Mesenchymal stem cell (in vitro differentiated cells and primary cell): ENCODE measurements at regions not wholly inside any gene's neighbourhood (a gene's known extent, or its start where the extent isn't known, plus 50 kb on each side); places are given as distances from the start of the nearest gene placed in this dataset.

Source experiments
- DNase-seq: peaks from one replicate; pipeline ENCODE4 v3.0.0-alpha.2; 2013
- H2AFZ ChIP-seq: one replicate; pipeline ENCODE4 v1.6.1; 2013; ENCODE audit warnings: low read depth, mild to moderate bottlenecking, control low read depth, inconsistent platforms, low read length, moderate library complexity
- H2AK5ac ChIP-seq: 2 replicates; pipeline ENCODE4 v1.6.1; 2013; ENCODE audit warnings: low read length, moderate library complexity, mild to moderate bottlenecking, inconsistent platforms; ENCODE audit not compliant: severe bottlenecking
- H2BK120ac ChIP-seq: one replicate; pipeline ENCODE4 v1.6.1; 2013; ENCODE audit warnings: low read depth, mild to moderate bottlenecking, inconsistent platforms, low read length, moderate library complexity
- H2BK12ac ChIP-seq, 2 experiments: one replicate each; pipeline ENCODE4 v1.6.1; 2013; ENCODE audit warnings: inconsistent platforms in 2 of 2, low read length in 2 of 2, mild to moderate bottlenecking in 2 of 2, moderate library complexity in 2 of 2, control low read depth in 1 of 2
- H2BK15ac ChIP-seq: one replicate; pipeline ENCODE4 v1.6.1; 2013; ENCODE audit warnings: mild to moderate bottlenecking, low read depth, inconsistent platforms; ENCODE audit not compliant: poor library complexity, severe bottlenecking
- H2BK5ac ChIP-seq: 2 replicates; pipeline ENCODE4 v1.6.1; 2013; ENCODE audit warnings: low read depth, mild to moderate bottlenecking, low read length, control low read depth, inconsistent platforms; ENCODE audit not compliant: poor library complexity, severe bottlenecking
- H3K14ac ChIP-seq, 2 experiments: one replicate each; pipeline ENCODE4 v1.6.1; 2013; ENCODE audit warnings: inconsistent platforms in 2 of 2, low read length in 2 of 2, control low read depth in 1 of 2, mild to moderate bottlenecking in 1 of 2, moderate library complexity in 1 of 2
- H3K18ac ChIP-seq, 2 experiments: one replicate each; pipeline ENCODE4 v1.6.1; 2013; ENCODE audit warnings: inconsistent platforms in 2 of 2, low read length in 2 of 2, control low read depth in 1 of 2, low read depth in 1 of 2, mild to moderate bottlenecking in 1 of 2
- H3K23ac ChIP-seq, 2 experiments: one replicate each; pipeline ENCODE4 v1.6.1; 2013; ENCODE audit warnings: inconsistent platforms in 2 of 2, low read length in 2 of 2, mild to moderate bottlenecking in 2 of 2, moderate library complexity in 2 of 2, control low read depth in 1 of 2
- H3K27ac ChIP-seq: 2 replicates; pipeline ENCODE4 v1.5.1; 2013; ENCODE audit warnings: mild to moderate bottlenecking, moderate library complexity, low read length, control low read depth, inconsistent platforms; ENCODE audit not compliant: poor library complexity, severe bottlenecking
- H3K27me3 ChIP-seq, 2 experiments: 2 replicates each; pipeline versions ENCODE4 v1.6.1 to v1.7.0; 2013; ENCODE audit warnings: low read length in 2 of 2, mild to moderate bottlenecking in 2 of 2, moderate library complexity in 2 of 2, control low read depth in 1 of 2, inconsistent platforms in 1 of 2; ENCODE audit not compliant: control insufficient read depth in 1 of 2, insufficient read depth in 1 of 2
- H3K36me3 ChIP-seq, 2 experiments: 2 replicates each; pipeline versions ENCODE4 v1.6.1 to v1.7.0; 2013; ENCODE audit warnings: low read length in 2 of 2, control low read depth in 1 of 2, inconsistent platforms in 1 of 2, low read depth in 1 of 2, mild to moderate bottlenecking in 1 of 2; ENCODE audit not compliant: insufficient read depth in 2 of 2, control insufficient read depth in 1 of 2
- H3K4ac ChIP-seq, 2 experiments: one replicate each; pipeline ENCODE4 v1.6.1; 2013; ENCODE audit warnings: inconsistent platforms in 2 of 2, low read length in 2 of 2, mild to moderate bottlenecking in 2 of 2, moderate library complexity in 2 of 2, control low read depth in 1 of 2, low read depth in 1 of 2
- H3K4me1 ChIP-seq: 2 replicates; pipeline ENCODE4 v1.6.1; 2013; ENCODE audit warnings: low read depth, low read length, control low read depth; ENCODE audit not compliant: control insufficient read depth, insufficient read depth
- H3K4me2 ChIP-seq: 2 replicates; pipeline ENCODE4 v1.6.1; 2013; ENCODE audit warnings: low read length, mild to moderate bottlenecking, inconsistent platforms; ENCODE audit not compliant: poor library complexity, severe bottlenecking
- H3K4me3 ChIP-seq, 2 experiments: 2 replicates each; pipeline versions ENCODE4 v1.5.1 to v1.7.0; 2013; ENCODE audit warnings: low read length in 2 of 2, mild to moderate bottlenecking in 2 of 2, control low read depth in 1 of 2, low read depth in 1 of 2; ENCODE audit not compliant: insufficient read depth in 1 of 2
- H3K79me1 ChIP-seq: replicated peaks from 2 replicates; pipeline ENCODE4 v1.6.1; 2013; ENCODE audit warnings: mild to moderate bottlenecking, control low read depth, low read length, inconsistent platforms; ENCODE audit not compliant: poor library complexity, severe bottlenecking
- H3K9ac ChIP-seq: 2 replicates; pipeline ENCODE4 v1.7.0; 2013; ENCODE audit warnings: mild to moderate bottlenecking, low read length, moderate library complexity
- H3K9me3 ChIP-seq: 2 replicates; pipeline ENCODE4 v1.7.0; 2013; ENCODE audit warnings: mild to moderate bottlenecking, low read length; ENCODE audit not compliant: control insufficient read depth
- H4K8ac ChIP-seq: one replicate; pipeline ENCODE4 v1.6.1; 2013; ENCODE audit warnings: inconsistent platforms, mild to moderate bottlenecking, low read length, moderate library complexity
- H4K91ac ChIP-seq: one replicate; pipeline ENCODE4 v1.6.1; 2013; ENCODE audit warnings: mild to moderate bottlenecking, low read length, inconsistent platforms
- WGBS: methylation state at CpG from one replicate; pipeline ENCODE4 v1.1.7; 2013; ENCODE audit warnings: mixed read lengths; 5-methylcytosine and 5-hydroxymethylcytosine counted together

- DNase-seq: no peak
- Histone ChIP-seq H3K4me2 (no peak overlapping the region), H3K4me3 (no peak overlapping the region), H3K14ac (no peak overlapping the region), H3K9me3 (peaks cover 38% of the 10 kb centered on the region), H3K18ac (no peak overlapping the region), H3K27ac (no peak overlapping the region), H3K4ac (no peak overlapping the region), H2BK12ac (no peak overlapping the region), H2AK5ac (no peak overlapping the region), H3K9ac (no peak overlapping the region), H2AFZ (no peak overlapping the region), H4K91ac (no peak overlapping the region), H3K36me3 (no peaks in the 10 kb centered on the region), H3K23ac (no peak overlapping the region), H2BK120ac (no peak overlapping the region), H3K79me1 (no peaks in the 10 kb centered on the region), H2BK15ac (no peak overlapping the region), H3K4me1 (no peaks in the 10 kb centered on the region), H4K8ac (no peak overlapping the region), H2BK5ac (no peak overlapping the region), H3K27me3 (no peaks in the 10 kb centered on the region)
- 37% methylated on average over 2 of the region's 2 CpGs for WGBS
These were observed 223.9 kb downstream of the MFSD1 start for GRCh38 chr3:159025733-159026132.

GRCh38 chr3:159026510-159026909 is 224.7 kb downstream of the MFSD1 start:
- Histone ChIP-seq H4K91ac (peak overlapping the region; percentile 20), H3K4me2 (no peak overlapping the region), H2BK15ac (no peak overlapping the region), H4K8ac (no peak overlapping the region), H2AFZ (no peak overlapping the region), H2BK12ac (no peak overlapping the region), H3K79me1 (no peaks in the 10 kb centered on the region), H3K23ac (no peak overlapping the region), H3K27me3 (no peaks in the 10 kb centered on the region), H3K4me1 (no peaks in the 10 kb centered on the region), H3K9ac (no peak overlapping the region), H2BK120ac (no peak overlapping the region), H3K9me3 (peaks cover 30% of the 10 kb centered on the region), H2AK5ac (no peak overlapping the region), H3K4me3 (no peak overlapping the region), H3K27ac (no peak overlapping the region), H3K14ac (no peak overlapping the region), H3K36me3 (no peaks in the 10 kb centered on the region), H2BK5ac (no peak overlapping the region), H3K4ac (no peak overlapping the region), H3K18ac (no peak overlapping the region)
- WGBS: 94% methylated on average over 1 of the region's 1 CpG
- no peak for DNase-seq

DNA sequence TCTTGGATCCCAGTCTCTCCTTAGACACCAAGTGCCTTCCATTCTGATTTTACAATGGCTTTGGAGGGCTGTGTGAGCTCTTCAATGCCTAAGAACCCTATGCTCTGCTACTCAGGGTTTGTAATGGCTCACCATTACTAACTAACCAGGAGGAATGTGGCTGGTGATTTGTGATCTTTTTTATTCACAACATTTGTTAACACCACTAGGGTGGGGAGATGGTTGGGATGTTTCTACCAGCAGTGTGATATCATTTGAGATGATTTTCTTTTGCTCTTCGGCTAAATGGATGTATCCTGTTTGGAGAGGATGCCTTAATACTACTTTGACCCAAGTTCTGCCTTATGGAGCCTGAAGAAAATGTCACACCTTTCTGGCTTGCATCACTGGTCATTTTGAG is 226.9 kb downstream of the MFSD1 start:
- Histone ChIP-seq H4K91ac (no peak overlapping the region), H3K79me1 (no peaks in the 10 kb centered on the region), H3K23ac (no peak overlapping the region), H3K36me3 (no peaks in the 10 kb centered on the region), H4K8ac (no peak overlapping the region), H3K9me3 (peaks cover 9% of the 10 kb centered on the region), H2BK12ac (no peak overlapping the region), H3K18ac (no peak overlapping the region), H2BK5ac (no peak overlapping the region), H2BK120ac (no peak overlapping the region), H2AFZ (no peak overlapping the region), H2BK15ac (no peak overlapping the region), H3K4ac (no peak overlapping the region), H3K14ac (no peak overlapping the region), H3K4me1 (no peaks in the 10 kb centered on the region), H3K27me3 (no peaks in the 10 kb centered on the region), H3K27ac (no peak overlapping the region), H3K4me3 (no peak overlapping the region), H3K9ac (no peak overlapping the region), H2AK5ac (no peak overlapping the region), H3K4me2 (no peak overlapping the region)
- WGBS: 79% methylated on average over 1 of the region's 1 CpG
- no peak for DNase-seq

- no peak overlapping the region for H2BK120ac ChIP-seq
- no peak overlapping the region for H2AK5ac ChIP-seq
- no peak overlapping the region for H3K27ac ChIP-seq
- H4K91ac ChIP-seq: no peak overlapping the region
- no peak overlapping the region for H3K18ac ChIP-seq
- no peak overlapping the region for H2BK15ac ChIP-seq
- H3K4me1 ChIP-seq: no peaks in the 10 kb centered on the region
- H3K4me3 ChIP-seq: no peak overlapping the region
- H3K79me1 ChIP-seq: no peaks in the 10 kb centered on the region
- H3K4ac ChIP-seq: no peak overlapping the region
- no peaks in the 10 kb centered on the region for H3K27me3 ChIP-seq
- H3K14ac ChIP-seq: no peak overlapping the region
- H2AFZ ChIP-seq: no peak overlapping the region
- no peak overlapping the region for H3K23ac ChIP-seq
- no peak overlapping the region for H3K9ac ChIP-seq
- no peak for DNase-seq
- no peaks in the 10 kb centered on the region for H3K36me3 ChIP-seq
- WGBS: 95% methylated on average over 2 of the region's 3 CpGs
- no peak overlapping the region for H2BK12ac ChIP-seq
- H2BK5ac ChIP-seq: no peak overlapping the region
- H4K8ac ChIP-seq: no peak overlapping the region
- no peak overlapping the region for H3K4me2 ChIP-seq
- H3K9me3 ChIP-seq: peaks cover 6% of the 10 kb centered on the region
These were observed 227.6 kb downstream of the MFSD1 start for GRCh38 chr3:159029306-159030026.
